Body of pancreas (tissue), 4 donors: ENCODE measurements at regions not wholly inside any gene's neighbourhood (a gene's known extent, or its start where the extent isn't known, plus 50 kb on each side); places are given as distances from the start of the nearest gene placed in this dataset.

Experiments
- ATAC-seq: fragments of 150-250 bp; one replicate; pipeline ENCODE4 v1.9.1; 2016
- DNase-seq, 4 donors: peaks; one replicate each; pipeline ENCODE4 v3.0.0-alpha.2; 2019
- H3K27ac ChIP-seq, 4 donors: fragments of 200-600 bp; sonication (generic); 1 replicate in 3 of 4; 2 replicates in 1 of 4; pipeline versions ENCODE4 v1.5.1 to v1.6.1; 2016 to 2019; ENCODE audit warnings: mild to moderate bottlenecking in 1 of 4, mixed read lengths in 1 of 4, moderate library complexity in 1 of 4
- H3K27me3 ChIP-seq, 2 donors: fragments of 200-600 bp; sonication (generic); one replicate each; pipeline ENCODE4 v1.6.0; 2016; ENCODE audit warnings: mild to moderate bottlenecking in 1 of 2
- H3K36me3 ChIP-seq, 2 donors: fragments of 200-600 bp; sonication (generic); replicated peaks in 1 of 2; 2 replicates each; pipeline ENCODE4 v1.5.1; 2016; ENCODE audit warnings: low read depth in 2 of 2; ENCODE audit not compliant: insufficient read depth in 1 of 2
- H3K4me1 ChIP-seq: fragments of 200-600 bp; sonication (generic); one replicate; pipeline ENCODE4 v1.6.0; 2016
- H3K4me3 ChIP-seq, 2 donors: fragments of 200-600 bp; sonication (generic); 1 replicate in 1 of 2; 2 replicates in 1 of 2; pipeline ENCODE4 v1.5.1; 2016 to 2019
- H3K9me3 ChIP-seq, 3 donors: fragments of 200-600 bp; sonication (generic); 1 replicate in 2 of 3; 2 replicates in 1 of 3; pipeline ENCODE4 v1.5.1; 2016
- CTCF ChIP-seq, 7 experiments: fragments of 450-650 bp in 4 of 7; fragments of 200-600 bp in 3 of 7; sonication (generic) in 3 of 7; IDR thresholded peaks; one replicate each; pipeline ENCODE4 v1.5.1; 2016 to 2019; ENCODE audit warnings: antibody characterized with exemption in 7 of 7
- POLR2A ChIP-seq, 3 donors: fragments of 450-650 bp; IDR thresholded peaks; one replicate each; pipeline ENCODE4 v1.6.1; 2016; ENCODE audit warnings: antibody characterized with exemption in 3 of 3, mild to moderate bottlenecking in 2 of 3
- WGBS, 2 donors: methylation state at CpG; one replicate each; pipeline ENCODE4 v1.1.5; 2017; 5-methylcytosine and 5-hydroxymethylcytosine counted together
- intact Hi-C: fragments of 100-400 bp; cut with DNase I; formaldehyde crosslinking; loops from one replicate; pipeline ENCODE4 v1.15.1; 2023

GRCh38 chr1:94678202-94678848, 136.8 kb upstream of the F3 start:
- DNase-seq: no peak

GRCh38 chr1:94677714-94678113, 136.2 kb upstream of the F3 start:
- Histone ChIP-seq H3K4me1 (peaks cover 15% of the 10 kb centered on the region), H3K27ac (no peak overlapping the region), H3K36me3 (no peaks in the 10 kb centered on the region), H3K4me3 (no peak overlapping the region), H3K27me3 (no peaks in the 10 kb centered on the region), H3K9me3 (no peaks in the 10 kb centered on the region)
- ATAC-seq (no peak), DNase-seq (no peak)
- no peak for TF ChIP-seq POLR2A (IDR thresholded peaks at IDR 0.05)
- no peak for TF ChIP-seq CTCF (IDR thresholded peaks at IDR 0.05)
- intact Hi-C loops: no loop called here
- WGBS, 2 donors: 76 to 79% methylated on average over 7 of the region's 7 CpGs

More at GRCh38 chr1:94678202-94678848, 136.8 kb upstream of the F3 start:
- TF ChIP-seq CTCF (IDR thresholded peaks at IDR 0.05): no peak
- no peak for TF ChIP-seq POLR2A (IDR thresholded peaks at IDR 0.05)
- no peaks in the 10 kb centered on the region for H3K27me3 ChIP-seq
- H3K27ac ChIP-seq: no peak overlapping the region
- no peak overlapping the region for H3K4me3 ChIP-seq
- ATAC-seq: no peak
- H3K36me3 ChIP-seq: no peaks in the 10 kb centered on the region
- intact Hi-C loops: no loop called here
- no peaks in the 10 kb centered on the region for H3K9me3 ChIP-seq
- WGBS, 2 donors: 86 to 92% methylated on average over 11 of the region's 11 CpGs
- peaks cover 15% of the 10 kb centered on the region for H3K4me1 ChIP-seq

- Histone ChIP-seq H3K4me3 (no peak overlapping the region), H3K27me3 (no peaks in the 10 kb centered on the region), H3K36me3 (no peaks in the 10 kb centered on the region), H3K27ac (peak overlapping the region in 3 of 4 donors; percentile 47 to 53 (median 51)), H3K4me1 (peaks cover 15% of the 10 kb centered on the region), H3K9me3 (no peaks in the 10 kb centered on the region)
- DNase-seq (no peak), ATAC-seq (no peak)
- TF ChIP-seq POLR2A (IDR thresholded peaks at IDR 0.05) (no peak), CTCF (IDR thresholded peaks at IDR 0.05) (no peak)
- intact Hi-C loops: no loop called here
- 68 to 73% methylated on average over 4 to 5 of the region's 5 CpGs for WGBS, 2 donors
These were observed 135.5 kb upstream of the F3 start for GRCh38 chr1:94677087-94677486.

- peak overlapping the region in 3 of 4 donors; percentile 47 to 53 (median 51) for H3K27ac ChIP-seq
- no peak overlapping the region for H3K4me3 ChIP-seq
- intact Hi-C loops: no loop called here
- H3K9me3 ChIP-seq: no peaks in the 10 kb centered on the region
- ATAC-seq: peak; percentile 78
- TF ChIP-seq POLR2A (IDR thresholded peaks at IDR 0.05): peak in 1 of 3 donors; percentile 15
- no peak for TF ChIP-seq CTCF (IDR thresholded peaks at IDR 0.05)
- DNase-seq: peak; percentile 44 to 78 (median 64)
- H3K4me1 ChIP-seq: peaks cover 15% of the 10 kb centered on the region
- H3K36me3 ChIP-seq: no peaks in the 10 kb centered on the region
- H3K27me3 ChIP-seq: no peaks in the 10 kb centered on the region
- 21 to 38% methylated on average over 6 of the region's 6 CpGs for WGBS, 2 donors
These were observed 135.1 kb upstream of the F3 start for GRCh38 chr1:94676686-94677085.

GRCh38 chr1:94675373-94675772, 133.8 kb upstream of the F3 start:
- WGBS, 2 donors: 72 to 87% methylated on average over 4 of the region's 4 CpGs
- ATAC-seq: no peak

More at GRCh38 chr1:94675373-94675772, 133.8 kb upstream of the F3 start:
- no peaks in the 10 kb centered on the region for H3K27me3 ChIP-seq
- H3K27ac ChIP-seq: no peak overlapping the region
- intact Hi-C loops: no loop called here
- H3K9me3 ChIP-seq: no peaks in the 10 kb centered on the region
- H3K4me3 ChIP-seq: no peak overlapping the region
- no peak for DNase-seq
- H3K36me3 ChIP-seq: no peaks in the 10 kb centered on the region
- peaks cover 15% of the 10 kb centered on the region for H3K4me1 ChIP-seq
- TF ChIP-seq CTCF (IDR thresholded peaks at IDR 0.05) (no peak), POLR2A (IDR thresholded peaks at IDR 0.05) (no peak)
